Stimulated activated CD4-positive, alpha-beta T cell treated with anti-CD3 and anti-CD28 coated beads, Interleukin-12 subunit alpha, Interleukin-12 subunit beta, amount 100 ng/mL, for 48 hours (primary cell): ENCODE measurements at regions not wholly inside any gene's neighbourhood (a gene's known extent, or its start where the extent isn't known, plus 50 kb on each side); places are given as distances from the start of the nearest gene placed in this dataset.

ENCODE experiments used
- DNase-seq, 3 donors: peaks; one replicate each; pipeline ENCODE4 v3.0.0-alpha.2; 2020; ENCODE audit warnings: low read depth in 2 of 3, low spot score in 1 of 3

- DNase-seq = no peak
Observed at GRCh38 chr2:122595065-122595464, 839.6 kb downstream of the TSN start.

- DNase-seq = no peak
Observed at GRCh38 chr2:122596598-122596997, 841.1 kb downstream of the TSN start.

DNA sequence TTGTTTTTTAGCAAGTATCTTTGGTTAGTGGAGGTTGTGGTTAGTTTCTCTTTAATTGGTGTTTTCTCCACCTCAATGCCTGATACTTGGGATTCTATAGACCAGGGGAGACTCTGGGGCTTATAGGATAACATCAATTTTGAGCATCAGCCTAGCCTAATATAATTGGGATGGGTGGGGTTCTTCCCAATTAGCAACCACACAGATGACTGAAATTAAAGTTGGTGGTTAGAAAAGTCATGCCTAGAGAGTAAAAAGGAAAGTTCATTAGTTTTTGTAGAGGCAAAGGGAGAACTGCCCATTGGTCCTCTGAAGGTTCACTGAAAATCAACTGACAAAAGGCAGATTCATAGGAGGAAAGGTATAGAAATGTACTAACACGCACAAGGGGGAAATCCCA lies 843.3 kb downstream of the TSN start:
- DNase-seq = no peak

DNA sequence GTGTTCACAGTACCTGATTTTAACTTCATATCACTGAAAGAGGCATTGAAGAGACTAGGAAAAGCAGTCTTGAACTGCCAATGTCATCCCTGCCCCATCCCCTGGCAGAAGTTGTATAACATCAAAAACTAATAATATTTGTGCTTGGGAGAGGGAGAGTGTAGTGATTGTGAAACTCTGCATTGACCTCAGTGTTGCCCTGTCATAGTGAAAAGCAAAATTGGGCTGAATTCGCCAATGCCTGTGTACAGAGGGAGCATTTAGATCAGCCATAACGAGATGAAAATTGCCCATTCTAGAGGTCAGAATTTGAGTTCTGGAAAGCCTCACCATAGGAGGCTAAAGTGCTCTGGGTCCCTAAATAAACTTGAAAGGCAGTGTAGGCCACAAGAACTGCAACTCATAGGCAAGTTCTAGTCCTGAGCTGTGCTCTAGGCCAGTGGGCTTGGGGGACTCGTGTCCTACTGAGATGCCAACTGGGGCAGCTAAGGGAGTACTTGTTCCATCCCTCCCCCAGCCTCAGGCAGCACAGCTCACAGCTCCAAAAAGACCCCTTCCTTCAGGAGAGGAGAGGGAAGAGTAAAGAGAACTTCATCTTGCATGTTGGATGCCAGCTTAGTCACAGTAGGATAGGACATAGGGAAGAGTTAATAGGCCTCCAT lies 855.6 kb downstream of the TSN start:
- no peak for DNase-seq

- no peak for DNase-seq
Observed at GRCh38 chr2:122622934-122623333, 867.5 kb downstream of the TSN start.

GRCh38 chr2:122627388-122627787 lies 871.9 kb downstream of the TSN start:
- no peak for DNase-seq

- no peak for DNase-seq
Observed at GRCh38 chr2:122634256-122634655, 878.8 kb downstream of the TSN start.

- no peak for DNase-seq
Observed at GRCh38 chr2:122634920-122635319, 879.5 kb downstream of the TSN start.

DNA sequence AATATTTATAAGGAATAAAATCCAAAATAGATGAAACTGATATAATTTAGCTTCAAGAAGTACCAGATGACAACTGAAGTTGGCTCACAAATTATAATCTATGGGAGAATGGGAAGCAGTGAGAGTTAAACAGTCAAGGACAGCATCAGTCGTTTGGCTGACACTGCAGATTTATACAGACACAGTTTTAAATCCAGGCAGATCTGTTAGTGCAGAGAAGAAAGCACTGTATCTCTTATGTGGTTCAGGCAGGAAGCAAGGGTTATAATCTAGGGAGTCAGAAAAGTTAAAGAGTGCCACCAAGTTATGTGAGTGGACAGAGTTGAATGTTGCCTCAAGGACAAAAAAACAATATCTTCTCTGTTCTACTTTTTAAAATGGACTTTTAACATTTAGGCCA lies 880.2 kb downstream of the TSN start:
- no peak for DNase-seq

DNA sequence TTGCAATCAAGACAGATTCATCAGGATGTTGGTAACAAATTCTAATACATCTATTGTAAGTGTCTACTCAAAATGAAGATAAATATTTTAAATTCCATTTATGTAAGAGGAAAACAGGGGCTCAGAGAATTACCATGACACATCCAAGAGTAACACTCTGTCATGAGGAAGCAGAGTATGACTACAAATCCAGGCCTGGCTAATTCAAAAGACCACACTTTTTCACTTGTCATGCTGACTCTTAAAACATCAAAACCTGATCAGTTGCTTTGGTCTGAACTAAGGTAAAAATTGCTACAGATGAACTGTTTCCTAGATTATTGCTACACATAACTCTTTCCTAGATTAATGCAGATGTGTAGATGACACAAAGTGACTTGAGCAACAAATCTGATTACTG lies 880.6 kb downstream of the TSN start:
- DNase-seq = no peak

- DNase-seq = no peak
Observed at GRCh38 chr2:122639176-122639575, 883.7 kb downstream of the TSN start.

DNA sequence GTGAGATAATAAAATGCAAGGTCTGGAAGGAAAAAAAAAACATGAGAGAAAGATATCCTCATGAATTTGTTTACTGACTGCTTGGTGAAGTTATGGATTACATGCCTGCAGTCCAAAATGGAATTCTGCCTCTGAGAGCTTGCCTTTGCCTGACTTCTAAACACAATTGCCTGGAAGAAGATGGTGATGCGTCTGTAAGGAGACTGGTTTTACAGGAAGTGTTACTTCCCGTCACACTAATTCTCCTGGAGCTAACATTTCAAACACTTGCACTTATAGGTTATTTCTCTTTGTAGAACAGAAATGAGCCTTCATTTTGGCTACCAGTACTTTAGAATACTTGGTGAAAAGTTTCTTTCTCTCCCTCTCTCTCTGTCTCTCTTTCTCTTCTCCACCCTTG lies 884.3 kb downstream of the TSN start:
- no peak for DNase-seq

DNA sequence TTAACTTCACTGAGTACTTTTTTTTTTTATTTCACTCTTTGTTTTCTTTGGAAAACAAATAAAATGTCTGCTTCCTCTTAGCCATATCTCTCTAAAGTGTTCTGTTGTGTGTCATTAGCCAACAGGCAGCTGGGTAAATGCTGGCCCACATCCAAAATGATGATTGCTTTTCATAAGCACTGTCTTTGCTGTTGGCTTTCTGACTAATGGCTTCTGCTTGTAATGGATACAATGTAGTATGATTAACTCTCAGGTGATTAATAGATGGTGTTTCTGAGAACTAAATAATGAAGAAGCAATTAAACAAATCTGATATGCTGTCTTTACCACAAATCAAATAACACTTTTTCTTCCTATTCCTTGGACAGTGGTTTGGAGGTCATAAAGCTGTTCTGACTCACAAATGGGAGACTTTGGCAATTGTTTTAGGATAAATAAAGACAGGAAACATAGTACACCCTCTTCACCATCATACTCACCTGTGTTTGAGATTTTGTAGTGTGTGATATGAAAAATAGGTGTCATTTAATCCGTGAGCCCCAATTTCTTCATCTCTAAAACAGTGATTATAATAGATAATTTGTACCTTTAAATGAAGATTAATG lies 888.4 kb downstream of the TSN start:
- DNase-seq = no peak

DNA sequence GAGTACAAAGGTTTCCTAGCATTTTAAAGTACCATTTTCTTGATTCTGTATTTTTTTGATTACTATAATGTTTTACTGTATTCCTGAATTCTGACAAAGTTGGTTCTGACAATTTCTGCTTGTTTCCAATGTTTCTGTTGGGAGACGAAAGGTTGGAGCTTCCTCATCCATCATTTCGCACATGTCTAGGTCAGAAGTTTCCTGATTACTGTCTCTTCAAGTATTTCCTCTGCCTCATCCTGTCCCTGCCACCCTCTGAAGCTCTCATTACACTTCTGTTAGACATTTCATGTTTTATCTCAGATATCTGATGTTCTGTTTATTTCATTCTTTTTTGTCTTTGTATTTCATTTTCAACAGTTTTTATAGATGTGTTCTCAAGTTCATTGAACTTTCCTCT lies 895.8 kb downstream of the TSN start:
- no peak for DNase-seq

GRCh38 chr2:122651780-122652179 lies 896.3 kb downstream of the TSN start:
- DNase-seq = no peak

DNA sequence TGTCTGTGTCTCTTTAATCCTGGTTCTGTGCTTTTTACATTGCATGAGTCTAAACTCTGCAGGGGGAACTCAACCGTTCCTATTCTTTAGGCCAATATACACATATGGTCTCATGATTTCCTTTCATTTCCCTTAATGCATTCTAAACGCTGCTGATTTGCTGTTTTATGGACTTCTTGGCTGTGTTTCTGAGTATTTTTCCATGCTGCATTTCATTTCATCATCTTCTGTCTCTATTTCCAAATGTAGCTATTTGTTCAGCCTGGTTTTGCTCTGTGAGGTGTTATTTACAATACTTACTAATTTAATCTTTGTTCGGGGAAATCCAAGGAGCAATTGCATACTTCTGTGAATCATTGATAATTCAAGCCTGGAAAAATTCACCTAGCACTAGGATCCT lies 897.2 kb downstream of the TSN start:
- DNase-seq = no peak

- DNase-seq = no peak
Observed at GRCh38 chr2:122656403-122656802, 901.0 kb downstream of the TSN start.

- no peak for DNase-seq
Observed at GRCh38 chr2:122660786-122661634, 905.6 kb downstream of the TSN start.

DNA sequence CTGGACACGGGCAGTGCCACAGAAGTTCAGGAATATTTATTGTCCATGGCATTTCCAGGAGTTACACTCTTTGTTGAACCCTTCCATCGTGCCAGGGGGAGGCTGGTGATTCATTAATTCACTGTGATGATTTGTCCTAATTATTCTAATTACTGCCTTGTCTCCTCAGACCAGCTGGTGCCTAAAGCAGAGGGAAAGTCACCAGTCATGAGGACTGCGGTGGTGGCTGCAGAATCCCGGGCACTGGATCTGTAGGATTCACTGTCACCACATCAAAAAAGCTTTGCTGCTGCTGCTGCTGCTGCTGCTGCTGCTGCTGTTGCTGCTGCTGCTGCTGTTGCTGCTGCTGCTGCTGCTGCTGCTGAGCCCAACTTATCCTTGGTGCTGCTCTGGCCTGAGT lies 908.2 kb downstream of the TSN start:
- no peak for DNase-seq

- DNase-seq = no peak
Observed at GRCh38 chr2:122669627-122670026, 914.2 kb downstream of the TSN start.

GRCh38 chr2:122670897-122671296 lies 915.4 kb downstream of the TSN start:
- no peak for DNase-seq

DNA sequence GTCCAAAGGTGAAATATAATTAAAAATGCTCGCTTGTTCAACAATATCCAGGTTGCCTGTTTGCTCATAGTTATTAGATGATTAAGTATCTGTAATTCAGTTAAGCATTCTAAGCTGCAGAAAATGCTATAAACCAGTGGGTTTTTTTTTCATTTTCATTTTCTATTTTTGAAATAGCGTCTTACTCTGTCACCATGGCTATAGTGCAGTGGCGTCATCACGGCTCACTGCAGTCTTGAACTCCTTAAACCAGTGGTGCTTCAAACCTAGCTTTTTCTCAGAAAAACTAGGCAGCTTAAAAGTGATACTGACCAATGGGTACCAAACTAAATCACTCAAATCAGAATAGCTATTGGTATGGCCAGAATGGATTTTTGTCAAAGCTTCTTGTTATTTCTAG lies 925.2 kb downstream of the TSN start:
- DNase-seq = no peak
